ENCODE measurements at regions not wholly inside any gene's neighbourhood (a gene's known extent, or its start where the extent isn't known, plus 50 kb on each side); places are given as distances from the start of the nearest gene placed in this dataset.

DNA sequence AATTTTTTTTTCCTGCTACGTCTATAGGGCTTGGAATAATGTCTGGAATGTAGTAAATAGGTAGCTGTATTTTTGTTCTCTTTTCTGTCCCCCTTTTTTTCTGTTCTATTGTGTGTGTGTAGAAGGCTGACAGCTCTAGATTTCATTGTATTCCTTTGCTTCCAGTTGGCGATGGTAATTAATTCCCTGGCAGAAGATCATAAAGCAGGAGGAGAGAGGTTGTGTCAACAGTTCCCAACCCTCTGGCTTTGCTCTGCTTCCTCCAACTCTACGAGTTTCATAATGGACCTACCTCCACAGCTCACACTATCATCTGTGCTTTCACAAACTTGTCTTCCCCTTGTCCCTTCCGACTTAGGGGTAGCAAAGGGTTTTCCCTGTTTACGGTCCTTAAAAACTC, 117.9 kb upstream of the CDH18 start:
- DNase-seq = peak; percentile 96

DNA sequence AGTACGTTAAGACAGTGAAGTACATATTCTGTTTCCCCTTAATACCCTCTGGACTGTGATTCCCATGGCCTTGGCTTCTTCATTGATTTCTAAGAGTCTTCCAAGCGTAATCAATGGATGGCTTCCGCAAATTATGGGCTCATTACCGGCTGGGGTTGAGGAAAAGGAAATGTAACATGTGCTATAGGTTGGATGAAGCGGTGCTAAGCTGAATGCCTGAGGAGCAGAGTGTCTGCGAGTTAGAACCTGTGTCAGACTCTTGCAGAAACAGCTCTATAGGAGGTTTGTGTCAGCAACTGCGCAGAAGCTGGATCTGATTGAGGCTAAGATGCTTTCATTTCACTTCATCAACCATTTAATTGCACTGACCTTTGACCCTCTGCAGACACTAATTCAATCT, 114.3 kb upstream of the CDH18 start:
- no peak for DNase-seq

GRCh38 chr5:20098694-20099093, 110.7 kb upstream of the CDH18 start:
- DNase-seq = no peak

DNA sequence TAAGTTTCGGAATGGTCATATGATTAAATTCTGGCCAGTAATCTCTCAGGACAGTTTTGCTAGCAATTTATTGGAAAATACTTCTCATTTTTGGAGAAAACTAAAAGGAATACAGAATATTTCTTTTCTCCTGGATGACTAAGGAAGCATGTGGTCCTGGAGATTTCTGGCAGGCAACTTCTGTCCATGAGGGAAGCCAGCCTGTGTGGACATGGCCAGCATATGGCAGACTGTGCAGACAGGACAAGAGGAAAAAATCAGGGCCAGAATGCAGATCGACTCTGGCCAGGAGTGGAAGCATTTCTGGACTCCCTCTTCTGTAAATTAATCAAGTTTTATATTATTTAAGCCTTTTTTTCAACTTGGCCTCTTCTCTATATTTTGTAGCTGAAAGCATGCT, 100.4 kb upstream of the CDH18 start:
- no peak for DNase-seq

- no peak for DNase-seq
These were observed 99.3 kb upstream of the CDH18 start for GRCh38 chr5:20087299-20087698.

- no peak for DNase-seq
These were observed 89.2 kb upstream of the CDH18 start for GRCh38 chr5:20077186-20077585.

DNA sequence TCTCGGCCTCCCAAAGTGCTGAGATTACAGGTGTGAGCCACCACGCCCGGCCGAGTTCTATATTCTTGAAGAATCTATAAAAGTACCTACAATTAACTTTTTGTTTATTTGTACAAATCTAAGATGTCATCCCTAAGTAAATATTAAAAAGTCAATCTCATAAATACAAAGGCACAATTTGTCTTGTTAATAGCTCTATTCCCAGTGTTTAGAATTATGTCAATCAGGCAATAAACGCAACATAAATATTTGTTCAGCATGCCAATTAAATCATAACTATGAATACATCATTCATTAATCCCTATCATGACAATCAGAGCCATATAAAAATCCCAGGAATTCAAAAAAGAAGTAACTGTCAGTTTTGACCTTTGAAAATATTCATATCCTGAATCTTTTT, 68.9 kb upstream of the CDH18 start:
- no peak for DNase-seq

DNA sequence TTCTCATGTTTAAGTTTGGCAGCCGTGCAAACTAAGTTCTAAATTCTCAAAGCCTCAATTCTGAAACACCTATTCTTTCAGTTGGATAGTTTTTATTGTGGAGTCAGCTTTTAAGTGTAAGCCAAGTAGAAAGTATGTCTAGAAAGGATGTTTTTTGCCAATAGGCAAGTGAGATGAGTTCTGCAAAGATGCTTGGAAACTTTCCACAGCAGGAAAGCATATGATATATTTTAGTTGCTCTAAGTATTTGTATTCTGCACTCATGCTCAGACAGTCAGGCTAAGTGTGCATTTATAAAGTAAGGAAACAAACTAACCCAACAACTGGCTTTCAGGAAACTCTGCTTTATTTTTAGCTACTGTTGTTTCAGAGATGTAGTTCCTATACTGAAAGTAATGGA, 67.3 kb upstream of the CDH18 start:
- no peak for DNase-seq

DNA sequence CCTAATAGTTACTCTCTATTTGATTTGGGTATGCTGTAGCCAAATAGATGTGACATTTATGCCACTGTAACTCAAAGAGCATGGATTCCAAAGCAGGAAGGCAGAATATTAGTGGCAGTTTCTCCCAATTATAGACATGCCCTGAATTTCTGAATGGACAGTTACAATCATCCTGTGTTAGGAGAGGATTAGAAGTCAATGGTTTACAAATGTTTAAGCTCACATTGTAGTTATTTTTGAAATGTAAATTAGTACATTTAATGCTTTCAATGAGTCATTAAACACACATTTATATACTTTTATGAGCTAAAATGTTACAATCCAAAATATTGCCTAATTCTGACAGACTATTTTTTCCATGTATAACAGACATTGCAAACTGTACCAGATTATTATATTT, 62.3 kb upstream of the CDH18 start:
- DNase-seq = no peak

- no peak for DNase-seq
These were observed 56.5 kb upstream of the CDH18 start for GRCh38 chr5:20044460-20044859.

DNA sequence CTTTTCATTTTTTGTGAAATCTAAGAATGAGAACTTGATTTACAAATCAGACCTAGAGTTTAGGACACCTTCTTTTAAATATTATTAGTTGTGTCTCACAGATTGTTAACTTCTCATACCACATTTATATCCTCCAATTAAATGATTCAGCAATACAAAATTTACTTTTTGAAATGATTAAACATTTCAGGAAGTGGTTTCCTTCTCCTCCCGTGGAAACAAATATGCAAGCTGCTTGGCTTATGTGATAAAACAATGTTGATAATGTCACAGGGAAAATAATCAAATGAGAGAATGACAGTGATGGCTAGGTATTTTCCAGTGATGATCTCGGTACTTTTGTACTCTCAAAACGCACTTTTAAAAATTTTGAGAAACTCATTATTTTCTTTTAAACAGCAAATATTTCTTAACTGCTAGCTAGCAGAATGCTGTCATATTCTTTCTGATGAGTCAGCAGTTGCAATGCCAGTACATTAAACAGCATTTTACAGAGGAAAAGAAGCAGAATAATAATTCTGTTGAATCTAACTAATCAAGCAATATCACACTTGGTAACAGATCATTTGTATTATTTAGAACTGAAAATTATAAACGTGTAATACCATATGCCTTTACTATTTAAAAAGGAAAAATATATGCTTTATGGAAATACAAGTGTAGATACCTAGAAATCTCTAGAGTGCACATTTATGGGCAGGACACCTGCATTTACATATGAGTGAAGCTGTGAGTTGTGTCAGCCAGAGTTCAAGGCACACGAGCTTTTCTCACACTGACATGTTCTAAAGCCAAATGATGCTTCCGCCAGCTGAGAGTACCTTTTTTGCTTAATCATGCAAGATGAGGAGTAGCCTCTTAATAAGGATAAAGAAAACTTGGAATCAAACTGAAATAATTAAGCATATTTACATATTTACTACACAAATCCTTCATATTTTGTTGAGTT, 53.6 kb upstream of the CDH18 start:
- no peak for DNase-seq

- no peak for DNase-seq
These were observed 52.9 kb upstream of the CDH18 start for GRCh38 chr5:20040901-20041300.

Measured in SHP77 treated with DMSO at 0.1 percent for 48 hours (cell line).